GM21447 (cell line): ENCODE measurements at regions not wholly inside any gene's neighbourhood (a gene's known extent, or its start where the extent isn't known, plus 50 kb on each side); places are given as distances from the start of the nearest gene placed in this dataset.
A peak's percentile ranks its signal among the peaks of the same experiment; 100 is the strongest.

Experiments used
- ATAC-seq: cut with Tn5 transposase; IDR thresholded peaks from one replicate; pipeline ENCODE4 v1.9.1; 2021; ENCODE audit not compliant: unreplicated experiment

- no peak for ATAC-seq
Observed at GRCh38 chr9:84450029-84450428, 109.5 kb upstream of the SLC28A3 start.

- no peak for ATAC-seq
Observed at GRCh38 chr9:84456527-84456926, 116.0 kb upstream of the SLC28A3 start.

- no peak for ATAC-seq
Observed at GRCh38 chr9:84460695-84461094, 120.1 kb upstream of the SLC28A3 start.

GRCh38 chr9:84463272-84463671 is 122.7 kb upstream of the SLC28A3 start:
- ATAC-seq: no peak

GRCh38 chr9:84466580-84467285 is 126.2 kb upstream of the SLC28A3 start:
- ATAC-seq: no peak

GRCh38 chr9:84471816-84472215 is 131.3 kb upstream of the SLC28A3 start:
- ATAC-seq: no peak

GRCh38 chr9:84478996-84479395 is 138.4 kb upstream of the SLC28A3 start:
- no peak for ATAC-seq

GRCh38 chr9:84480071-84480470 is 139.5 kb upstream of the SLC28A3 start:
- no peak for ATAC-seq

GRCh38 chr9:84481231-84481630 is 140.7 kb upstream of the SLC28A3 start:
- no peak for ATAC-seq

GRCh38 chr9:84481636-84482218 is 141.2 kb upstream of the SLC28A3 start:
- no peak for ATAC-seq

GRCh38 chr9:84482607-84483006 is 142.0 kb upstream of the SLC28A3 start:
- ATAC-seq: no peak

- ATAC-seq: no peak
Observed at GRCh38 chr9:84484172-84484571, 143.6 kb upstream of the SLC28A3 start.

- ATAC-seq: no peak
Observed at GRCh38 chr9:84485539-84485938, 145.0 kb upstream of the SLC28A3 start.

- no peak for ATAC-seq
Observed at GRCh38 chr9:84486663-84487062, 146.1 kb upstream of the SLC28A3 start.

GRCh38 chr9:84490206-84490841 is 149.8 kb upstream of the SLC28A3 start:
- ATAC-seq: no peak

GRCh38 chr9:84490842-84491325 is 150.3 kb upstream of the SLC28A3 start:
- ATAC-seq: no peak

- ATAC-seq: no peak
Observed at GRCh38 chr9:84492366-84493159, 152.0 kb upstream of the SLC28A3 start.

- ATAC-seq: no peak
Observed at GRCh38 chr9:84493284-84493947, 152.9 kb upstream of the SLC28A3 start.

GRCh38 chr9:84499969-84500582 is 159.5 kb upstream of the SLC28A3 start:
- peak; percentile 91 for ATAC-seq

GRCh38 chr9:84500826-84501225 is 160.3 kb upstream of the SLC28A3 start:
- no peak for ATAC-seq
